Vagina (tissue), 2 donors: ENCODE measurements at regions not wholly inside any gene's neighbourhood (a gene's known extent, or its start where the extent isn't known, plus 50 kb on each side); places are given as distances from the start of the nearest gene placed in this dataset.
"Not testable (repeated sequence)": the region's sequence is repeated elsewhere in the genome, so short reads cannot be mapped to it uniquely, and the experiment has no call there.

ENCODE experiments used
- DNase-seq, 2 donors: peaks; one replicate each; pipeline ENCODE4 v3.0.0-alpha.2; 2017; ENCODE audit errors: extremely low spot score in 2 of 2
- H3K27ac ChIP-seq: fragments of 200-600 bp; sonication (generic); one replicate; pipeline ENCODE4 v1.5.1; 2019
- H3K27me3 ChIP-seq: fragments of 200-600 bp; sonication (generic); one replicate; pipeline ENCODE4 v1.5.1; 2019
- H3K36me3 ChIP-seq, 2 donors: fragments of 200-600 bp; sonication (generic); one replicate each; pipeline ENCODE4 v1.5.1; 2017 to 2019
- H3K4me1 ChIP-seq: fragments of 200-600 bp; sonication (generic); one replicate; pipeline ENCODE4 v1.5.1; 2019
- H3K4me3 ChIP-seq, 2 donors: fragments of 200-600 bp; sonication (generic); 1 replicate in 1 of 2; 2 replicates in 1 of 2; pipeline ENCODE4 v1.5.1; 2016 to 2019
- H3K9me3 ChIP-seq: fragments of 200-600 bp; sonication (generic); one replicate; pipeline ENCODE4 v1.5.1; 2019
- CTCF ChIP-seq, 3 experiments: fragments of 450-650 bp in 2 of 3; fragments of 200-600 bp in 1 of 3; sonication (generic) in 1 of 3; IDR thresholded peaks; one replicate each; pipeline ENCODE4 v1.5.1; 2017 to 2019; ENCODE audit warnings: antibody characterized with exemption in 3 of 3, mild to moderate bottlenecking in 2 of 3, moderate library complexity in 2 of 3
- POLR2A ChIP-seq, 2 donors: fragments of 450-650 bp; IDR thresholded peaks; one replicate each; pipeline ENCODE4 v1.6.1; 2017; ENCODE audit warnings: antibody characterized with exemption in 2 of 2, mild to moderate bottlenecking in 2 of 2, moderate library complexity in 2 of 2
- POLR2AphosphoS5 ChIP-seq, 2 donors: sonication (generic); formaldehyde crosslinking; IDR thresholded peaks; one replicate each; pipeline ENCODE4 v1.9.0; 2017; ENCODE audit warnings: antibody characterized with exemption in 2 of 2, mild to moderate bottlenecking in 2 of 2, low read depth in 1 of 2; ENCODE audit not compliant: insufficient read depth in 1 of 2
- intact Hi-C: fragments of 100-400 bp; cut with DNase I; formaldehyde crosslinking; loops from one replicate; pipeline ENCODE4 v1.15.1; 2023

- no peaks in the 10 kb centered on the region for H3K9me3 ChIP-seq
- no peaks in the 10 kb centered on the region for H3K36me3 ChIP-seq
- no peak for DNase-seq
- H3K27ac ChIP-seq: no peak overlapping the region
- peaks cover 4% of the 10 kb centered on the region for H3K4me1 ChIP-seq
- intact Hi-C loops: no loop called here
- H3K4me3 ChIP-seq: no peak overlapping the region
- no peaks in the 10 kb centered on the region for H3K27me3 ChIP-seq
- TF ChIP-seq POLR2AphosphoS5 (IDR thresholded peaks at IDR 0.05; ENCODE audit: insufficient read depth in 1 of 2, low read depth in 1 of 2): no peak
- no peak for TF ChIP-seq POLR2A (IDR thresholded peaks at IDR 0.05)
These were observed 128.4 kb downstream of the NAA11 start for GRCh38 chr4:79197275-79198009.

- H3K27me3 ChIP-seq, H3K27ac ChIP-seq, intact Hi-C loops, H3K4me1 ChIP-seq, H3K36me3 ChIP-seq, H3K4me3 ChIP-seq, DNase-seq, H3K9me3 ChIP-seq: not testable (repeated sequence)
These were observed 134.6 kb downstream of the NAA11 start for GRCh38 chr4:79191292-79191691.

GRCh38 chr4:79185526-79186045 lies 140.3 kb downstream of the NAA11 start:
- H3K36me3 ChIP-seq: no peaks in the 10 kb centered on the region
- no peak overlapping the region for H3K27ac ChIP-seq
- H3K4me1 ChIP-seq: peaks cover 7% of the 10 kb centered on the region
- no peaks in the 10 kb centered on the region for H3K27me3 ChIP-seq
- DNase-seq: no peak
- intact Hi-C loops: no loop called here
- no peaks in the 10 kb centered on the region for H3K9me3 ChIP-seq
- no peak overlapping the region for H3K4me3 ChIP-seq
- TF ChIP-seq CTCF (IDR thresholded peaks at IDR 0.05) (no peak), POLR2AphosphoS5 (IDR thresholded peaks at IDR 0.05; ENCODE audit: insufficient read depth in 1 of 2, low read depth in 1 of 2) (no peak), POLR2A (IDR thresholded peaks at IDR 0.05) (no peak)

GRCh38 chr4:79184476-79184875 lies 141.4 kb downstream of the NAA11 start:
- H3K9me3 ChIP-seq: no peaks in the 10 kb centered on the region
- no peaks in the 10 kb centered on the region for H3K27me3 ChIP-seq
- DNase-seq: no peak
- no peak overlapping the region for H3K27ac ChIP-seq
- TF ChIP-seq CTCF (IDR thresholded peaks at IDR 0.05) (no peak), POLR2A (IDR thresholded peaks at IDR 0.05) (no peak), POLR2AphosphoS5 (IDR thresholded peaks at IDR 0.05; ENCODE audit: insufficient read depth in 1 of 2, low read depth in 1 of 2) (no peak)
- H3K4me3 ChIP-seq: no peak overlapping the region
- intact Hi-C loops: no loop called here
- no peaks in the 10 kb centered on the region for H3K36me3 ChIP-seq
- peaks cover 7% of the 10 kb centered on the region for H3K4me1 ChIP-seq

GRCh38 chr4:79182209-79182608 lies 143.7 kb downstream of the NAA11 start:
- no peaks in the 10 kb centered on the region for H3K27me3 ChIP-seq
- H3K36me3 ChIP-seq: no peaks in the 10 kb centered on the region
- no peak overlapping the region for H3K4me3 ChIP-seq
- peaks cover 7% of the 10 kb centered on the region for H3K4me1 ChIP-seq
- no peak overlapping the region for H3K27ac ChIP-seq
- no peaks in the 10 kb centered on the region for H3K9me3 ChIP-seq
- TF ChIP-seq CTCF (IDR thresholded peaks at IDR 0.05) (no peak), POLR2AphosphoS5 (IDR thresholded peaks at IDR 0.05; ENCODE audit: insufficient read depth in 1 of 2, low read depth in 1 of 2) (no peak), POLR2A (IDR thresholded peaks at IDR 0.05) (no peak)
- no peak for DNase-seq
- intact Hi-C loops: no loop called here

- no peaks in the 10 kb centered on the region for H3K27me3 ChIP-seq
- intact Hi-C loops: no loop called here
- no peaks in the 10 kb centered on the region for H3K9me3 ChIP-seq
- H3K4me3 ChIP-seq: no peak overlapping the region
- H3K27ac ChIP-seq: no peak overlapping the region
- H3K4me1 ChIP-seq: peaks cover 7% of the 10 kb centered on the region
- H3K36me3 ChIP-seq: no peaks in the 10 kb centered on the region
- DNase-seq: no peak
- TF ChIP-seq POLR2AphosphoS5 (IDR thresholded peaks at IDR 0.05; ENCODE audit: insufficient read depth in 1 of 2, low read depth in 1 of 2): no peak
- TF ChIP-seq POLR2A (IDR thresholded peaks at IDR 0.05): no peak
- no peak for TF ChIP-seq CTCF (IDR thresholded peaks at IDR 0.05)
These were observed 144.7 kb downstream of the NAA11 start for GRCh38 chr4:79181190-79181589.
